ENCODE measurements at regions not wholly inside any gene's neighbourhood (a gene's known extent, or its start where the extent isn't known, plus 50 kb on each side); places are given as distances from the start of the nearest gene placed in this dataset.

GRCh38 chr5:96194593-96194992, 232.9 kb upstream of the ELL2 start:
- TF ChIP-seq CTCF (conservative IDR thresholded peaks at IDR 0.05 in 1 of 2, IDR thresholded peaks at IDR 0.05 in 1 of 2; ENCODE audit: extremely low read depth in 1 of 2, insufficient read depth in 1 of 2, low read depth in 1 of 2, low read length in 2 of 2) (no peak), EZH2 (IDR thresholded peaks at IDR 0.05; ENCODE audit: borderline replicate concordance, low read length) (no peak)

Data from mammary epithelial cell (primary cell).